SK-N-SH treated with all-trans-retinoic acid at 6 μM for 48 hours (cell line): ENCODE measurements at regions not wholly inside any gene's neighbourhood (a gene's known extent, or its start where the extent isn't known, plus 50 kb on each side); places are given as distances from the start of the nearest gene placed in this dataset.

Experiments used
- CREB5 ChIP-seq: fragments of 250-450 bp; sonication (Bioruptor Pico); IDR thresholded peaks from 2 replicates; pipeline ENCODE4 v1.5.1; 2020; ENCODE audit warnings: low read depth, mild to moderate bottlenecking, moderate library complexity
- CSRNP3 ChIP-seq: fragments of 250-450 bp; sonication (Bioruptor Pico); IDR thresholded peaks from 2 replicates; pipeline ENCODE4 v1.5.1; 2021; ENCODE audit warnings: mild to moderate bottlenecking, moderate library complexity
- GLIS3 ChIP-seq: fragments of 250-450 bp; sonication (Bioruptor Pico); IDR thresholded peaks from 2 replicates; pipeline ENCODE4 v1.5.0; 2020; ENCODE audit warnings: mild to moderate bottlenecking, moderate library complexity
- PATZ1 ChIP-seq: fragments of 250-450 bp; sonication (Bioruptor Pico); IDR thresholded peaks from 2 replicates; pipeline ENCODE4 v1.8.0; 2020; ENCODE audit warnings: mild to moderate bottlenecking, moderate library complexity, borderline replicate concordance
- POU6F1 ChIP-seq: fragments of 250-450 bp; sonication (Bioruptor Pico); IDR thresholded peaks from 2 replicates; pipeline ENCODE4 v1.8.0; 2021; ENCODE audit warnings: low read depth, mild to moderate bottlenecking, moderate library complexity, borderline replicate concordance
- RARB ChIP-seq: fragments of 250-450 bp; sonication (Bioruptor Pico); IDR thresholded peaks from 2 replicates; pipeline ENCODE4 v1.8.0; 2021; ENCODE audit warnings: mild to moderate bottlenecking, moderate library complexity
- TSHZ2 ChIP-seq: fragments of 250-450 bp; sonication (Bioruptor Pico); IDR thresholded peaks from 2 replicates; pipeline ENCODE4 v1.5.0; 2020; ENCODE audit warnings: mild to moderate bottlenecking, moderate library complexity
- ZFP30 ChIP-seq: fragments of 450-650 bp; formaldehyde crosslinking; IDR thresholded peaks from 2 replicates; pipeline ENCODE4 v1.5.0; 2022; ENCODE audit warnings: mild to moderate bottlenecking, moderate library complexity
- ZNF565 ChIP-seq: fragments of 450-650 bp; formaldehyde crosslinking; conservative IDR thresholded peaks from 2 replicates; pipeline ENCODE4 v1.5.0; 2020; ENCODE audit warnings: low read depth, mild to moderate bottlenecking, moderate library complexity

DNA sequence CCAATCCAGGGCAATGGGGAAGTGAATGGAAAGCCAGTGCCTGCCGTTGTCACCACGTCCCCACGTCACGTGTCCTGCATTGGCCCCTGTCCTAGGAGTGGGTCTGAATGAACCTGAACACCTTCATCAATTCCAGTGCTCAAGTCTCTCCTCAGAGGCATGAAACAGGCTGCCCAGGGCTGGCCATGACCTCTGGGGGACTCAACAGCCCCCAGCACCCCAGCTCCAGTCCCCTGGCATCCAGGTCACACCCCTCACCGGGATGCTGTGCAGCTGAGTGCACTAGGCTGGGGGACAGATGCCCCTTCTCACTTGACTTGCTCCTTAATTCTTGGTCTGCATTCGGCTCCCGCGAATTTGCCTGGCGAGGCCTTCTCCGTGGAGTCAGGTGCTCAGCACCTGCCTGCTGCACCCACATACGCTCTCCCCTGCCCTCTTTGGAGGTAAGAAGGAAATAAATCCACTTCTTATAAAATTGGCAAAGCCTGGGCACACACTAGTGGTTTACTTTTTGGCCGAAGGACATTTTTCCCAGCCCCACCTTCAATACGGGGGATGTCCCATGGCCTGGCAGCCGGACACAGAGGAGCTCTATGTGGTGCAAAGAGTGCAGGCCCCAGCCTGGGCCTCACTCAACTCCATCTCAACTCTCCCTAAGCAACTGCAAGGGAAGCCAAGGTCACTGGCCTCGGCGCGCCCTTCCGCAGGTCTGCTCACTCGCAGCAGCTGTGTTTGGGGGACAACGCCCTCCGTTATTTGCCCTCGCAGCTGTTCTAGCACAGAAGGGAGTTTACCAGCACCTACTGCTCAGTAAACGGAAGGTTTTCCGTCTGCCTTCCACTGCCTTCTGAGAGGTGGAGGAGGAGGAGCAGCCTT is 77.6 kb upstream of the SHH start:
- TF ChIP-seq ZFP30 (CRISPR knock-in tag) (no peak), POU6F1 (CRISPR knock-in tag) (no peak), CREB5 (no peak), ZNF565 (CRISPR knock-in tag) (no peak), CSRNP3 (CRISPR knock-in tag) (no peak), TSHZ2 (CRISPR knock-in tag) (no peak), GLIS3 (CRISPR knock-in tag) (no peak), RARB (CRISPR knock-in tag) (no peak), PATZ1 (CRISPR knock-in tag) (no peak)
